Thymus (tissue), 11 donors: ENCODE measurements at regions not wholly inside any gene's neighbourhood (a gene's known extent, or its start where the extent isn't known, plus 50 kb on each side); places are given as distances from the start of the nearest gene placed in this dataset.

Experiments
- DNase-seq, 9 donors: peaks; one replicate each; pipeline ENCODE4 v3.0.0-alpha.2; 2013; ENCODE audit warnings: low spot score in 9 of 9, low read depth in 6 of 9, missing footprints in 1 of 9
- H3K27ac ChIP-seq, 2 donors: one replicate each; pipeline ENCODE4 v1.5.1; 2013; ENCODE audit warnings: control low read depth in 1 of 2, low read depth in 1 of 2, low read length in 1 of 2, mild to moderate bottlenecking in 1 of 2, moderate library complexity in 1 of 2
- H3K27me3 ChIP-seq, 2 donors: one replicate each; pipeline ENCODE4 v1.5.1; 2013; ENCODE audit warnings: low read length in 1 of 2; ENCODE audit not compliant: control insufficient read depth in 2 of 2, insufficient read depth in 1 of 2
- H3K36me3 ChIP-seq, 2 donors: one replicate each; pipeline ENCODE4 v1.5.1; 2013; ENCODE audit warnings: low read length in 1 of 2, mild to moderate bottlenecking in 1 of 2, moderate library complexity in 1 of 2; ENCODE audit not compliant: control insufficient read depth in 2 of 2, insufficient read depth in 2 of 2
- H3K4me1 ChIP-seq, 2 donors: one replicate each; pipeline ENCODE4 v1.5.1; 2013; ENCODE audit warnings: low read length in 2 of 2; ENCODE audit not compliant: control insufficient read depth in 2 of 2, insufficient read depth in 2 of 2
- H3K4me3 ChIP-seq, 2 donors: one replicate each; pipeline ENCODE4 v1.5.1; 2013; ENCODE audit warnings: low read length in 2 of 2, control low read depth in 1 of 2, mild to moderate bottlenecking in 1 of 2
- H3K9me3 ChIP-seq, 2 donors: one replicate each; pipeline ENCODE4 v1.5.1; 2013; ENCODE audit warnings: low read length in 1 of 2, mild to moderate bottlenecking in 1 of 2; ENCODE audit not compliant: control insufficient read depth in 2 of 2, insufficient read depth in 1 of 2
- WGBS: extraction: QIAGEN DNeasy Blood & Tissue Kit; methylation state at CpG from one replicate; pipeline ENCODE4 v1.1.7; 2013; 5-methylcytosine and 5-hydroxymethylcytosine counted together
- donor health status: healthy.

DNA sequence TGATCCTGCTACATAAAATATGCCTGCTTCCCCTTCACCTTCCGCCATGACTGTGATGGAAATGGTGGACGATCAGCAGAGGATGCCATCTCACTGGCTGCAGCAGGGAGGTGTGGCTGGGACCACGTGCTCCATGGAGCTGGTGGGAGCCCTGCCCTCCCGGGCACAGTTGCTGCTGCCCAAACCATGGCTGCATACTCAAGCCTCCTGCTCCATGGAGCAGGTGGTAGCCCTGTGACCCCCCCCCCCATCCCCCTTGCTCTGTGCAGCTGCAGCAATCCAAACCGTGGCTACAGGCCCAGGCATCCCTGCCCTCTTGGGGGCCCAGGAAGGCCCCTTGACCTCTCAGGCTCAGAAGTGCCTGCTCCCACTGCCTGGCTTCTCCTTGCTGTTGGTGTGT lies 597.5 kb upstream of the LMO3 start:
- WGBS = 85% methylated on average over 5 of the region's 5 CpGs
- peaks cover 3 to 17% of the 10 kb centered on the region in 2 donors for H3K9me3 ChIP-seq
- no peak overlapping the region for H3K27ac ChIP-seq
- H3K36me3 ChIP-seq = no peaks in the 10 kb centered on the region
- H3K4me3 ChIP-seq = no peak overlapping the region
- H3K4me1 ChIP-seq = no peaks in the 10 kb centered on the region
- no peak for DNase-seq
- no peaks in the 10 kb centered on the region for H3K27me3 ChIP-seq

DNA sequence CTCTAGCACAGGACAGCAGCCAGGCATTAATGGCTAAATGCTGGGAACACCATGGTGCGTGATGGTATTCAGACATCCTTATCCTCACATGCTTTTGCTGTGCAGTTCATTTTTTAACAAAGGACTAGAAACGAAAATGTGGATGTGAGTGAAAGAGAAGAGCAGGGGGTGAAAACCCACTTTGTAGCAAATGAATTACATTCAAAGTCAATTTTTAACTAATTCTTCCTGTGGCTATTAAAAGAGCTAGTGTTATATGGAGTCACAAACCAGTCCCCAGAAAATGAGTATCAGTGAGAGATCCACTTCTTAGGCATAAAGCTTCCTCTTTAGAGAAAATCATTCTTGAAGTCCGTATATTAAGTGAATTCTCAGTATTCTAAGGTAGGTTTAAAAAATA lies 592.0 kb upstream of the LMO3 start:
- Histone ChIP-seq H3K27ac (no peak overlapping the region), H3K4me1 (no peaks in the 10 kb centered on the region), H3K36me3 (no peaks in the 10 kb centered on the region), H3K4me3 (no peak overlapping the region), H3K9me3 (no peaks in the 10 kb centered on the region), H3K27me3 (no peaks in the 10 kb centered on the region)
- DNase-seq = no peak
- WGBS = 85% methylated on average over 3 of the region's 3 CpGs

DNA sequence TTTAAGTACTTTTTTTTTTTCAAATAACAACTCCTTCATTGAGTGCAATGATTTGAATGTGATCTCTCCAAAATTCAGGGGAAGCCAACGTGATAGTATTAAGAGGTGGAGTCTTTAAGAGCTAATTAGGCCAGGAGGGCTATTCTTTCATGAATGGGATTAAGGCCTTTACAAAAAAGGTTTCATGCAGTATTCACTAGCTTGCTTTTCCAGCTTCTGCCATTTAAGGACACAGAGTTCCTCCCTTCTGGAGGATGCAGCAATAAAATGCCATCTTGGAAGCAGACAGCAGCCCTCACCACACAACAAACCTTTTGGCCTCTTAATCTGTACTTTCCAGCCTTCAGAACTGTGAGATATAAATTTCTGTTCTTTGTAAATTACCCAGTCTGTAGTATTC lies 586.8 kb upstream of the LMO3 start:
- Histone ChIP-seq H3K4me1 (no peaks in the 10 kb centered on the region), H3K27ac (no peak overlapping the region), H3K36me3 (no peaks in the 10 kb centered on the region), H3K4me3 (no peak overlapping the region), H3K27me3 (no peaks in the 10 kb centered on the region), H3K9me3 (no peaks in the 10 kb centered on the region)
- DNase-seq = no peak
- WGBS = 58% methylated on average over 1 of the region's 1 CpG

DNA sequence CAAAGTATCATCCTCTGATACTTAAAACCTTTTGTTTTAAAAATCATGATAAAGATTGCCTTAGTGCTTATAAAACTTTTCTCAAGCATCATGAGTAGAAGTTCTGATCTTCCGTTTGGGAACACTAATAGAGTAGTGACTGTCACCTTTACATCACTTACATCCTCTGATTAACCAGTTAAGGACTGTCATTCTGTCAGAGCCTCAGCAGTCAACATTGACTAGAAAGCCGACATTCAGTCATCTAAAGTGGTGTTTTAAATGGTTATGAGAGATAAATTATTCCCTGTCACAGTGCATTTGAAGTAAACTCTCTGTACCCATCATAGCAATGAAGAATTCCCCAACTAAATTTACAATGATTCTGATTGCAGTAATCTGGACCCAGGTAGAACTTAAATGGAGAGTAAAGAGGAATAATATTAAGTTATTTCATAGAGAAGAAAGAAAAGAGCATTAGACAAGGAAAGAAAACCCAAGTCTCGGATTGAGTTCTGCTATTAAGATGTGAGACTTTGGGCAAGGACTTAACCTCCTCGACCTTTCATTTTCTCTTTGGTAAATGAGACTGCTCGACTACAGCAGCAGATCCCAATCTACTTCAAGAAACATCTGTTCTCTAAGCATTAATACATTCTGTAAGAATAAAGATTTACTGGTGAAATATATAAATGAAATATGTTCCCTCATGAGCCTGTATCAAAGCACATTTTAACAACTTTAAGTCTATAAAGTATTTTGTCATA lies 563.9 kb upstream of the LMO3 start:
- H3K9me3 ChIP-seq = no peaks in the 10 kb centered on the region
- no peaks in the 10 kb centered on the region for H3K36me3 ChIP-seq

DNA sequence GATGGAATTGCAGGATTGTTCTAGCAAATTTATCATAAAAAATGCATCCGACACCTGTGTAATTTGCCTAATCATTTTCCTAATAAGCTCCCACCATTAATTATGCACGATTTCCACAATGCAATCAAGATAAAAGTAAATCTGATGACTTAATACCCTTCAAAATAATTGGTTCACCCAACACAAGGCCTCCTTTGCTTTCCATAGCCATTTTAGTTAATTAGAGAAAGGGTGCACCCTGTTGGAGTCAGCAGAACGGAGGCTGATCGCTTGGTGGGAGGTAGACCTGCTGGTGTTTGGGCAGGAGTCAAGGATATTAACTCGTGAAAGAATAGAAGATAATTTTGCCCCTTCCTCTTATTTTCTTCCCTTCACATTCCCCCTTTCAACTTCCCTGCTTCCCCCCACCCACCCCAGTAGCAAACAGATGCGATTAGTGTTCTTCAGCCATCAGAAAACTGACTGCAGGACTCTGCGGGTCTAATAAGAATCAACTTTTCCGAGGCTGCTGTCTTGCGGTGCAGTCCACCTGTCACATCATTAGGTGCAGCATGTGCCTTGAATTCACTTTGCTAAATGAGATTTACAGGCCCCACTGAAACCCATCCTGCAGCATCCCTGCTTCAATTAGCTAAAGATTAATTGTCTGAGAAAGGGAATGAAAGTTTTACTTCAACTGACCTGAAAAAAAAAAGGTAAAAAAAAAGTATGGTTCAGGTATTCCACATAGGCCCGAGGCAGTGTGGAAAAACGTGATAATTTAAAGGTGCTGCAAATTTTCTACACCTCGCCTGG lies 553.7 kb upstream of the LMO3 start:
- no peak for DNase-seq
- Histone ChIP-seq H3K27me3 (no peaks in the 10 kb centered on the region), H3K4me1 (no peaks in the 10 kb centered on the region)

More for the DNA sequence above, 563.9 kb upstream of the LMO3 start:
- Histone ChIP-seq H3K27ac (no peak overlapping the region), H3K4me3 (no peak overlapping the region), H3K27me3 (no peaks in the 10 kb centered on the region), H3K4me1 (no peaks in the 10 kb centered on the region)
- DNase-seq = no peak
- 81% methylated on average over 5 of the region's 5 CpGs for WGBS

DNA sequence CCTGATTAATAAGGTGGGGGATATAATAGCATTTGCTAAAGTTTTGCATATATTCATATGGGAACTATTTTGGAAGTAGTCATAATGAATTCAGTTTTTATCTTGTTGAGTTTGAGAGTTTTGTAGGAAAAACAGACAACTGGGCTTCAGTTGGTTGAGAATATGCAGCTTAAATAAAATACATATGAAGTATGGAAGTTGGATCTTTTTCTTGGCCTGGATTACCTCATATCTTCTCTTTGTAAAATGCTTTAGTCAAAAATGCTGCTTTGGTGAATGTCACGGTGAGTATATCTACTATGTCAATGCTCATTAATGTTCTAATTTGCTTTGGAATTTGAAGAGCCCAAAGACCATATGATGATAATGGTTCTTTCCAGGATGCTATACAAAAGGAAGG lies 552.2 kb upstream of the LMO3 start:
- DNase-seq = no peak
- no peaks in the 10 kb centered on the region for H3K36me3 ChIP-seq
- H3K27me3 ChIP-seq = no peaks in the 10 kb centered on the region
- H3K9me3 ChIP-seq = no peaks in the 10 kb centered on the region
- no peak overlapping the region for H3K27ac ChIP-seq
- WGBS = 98% methylated on average over 1 of the region's 1 CpG
- H3K4me3 ChIP-seq = no peak overlapping the region
- H3K4me1 ChIP-seq = no peaks in the 10 kb centered on the region

More for the DNA sequence above, 553.7 kb upstream of the LMO3 start:
- Histone ChIP-seq H3K4me3 (no peak overlapping the region), H3K36me3 (no peaks in the 10 kb centered on the region), H3K27ac (no peak overlapping the region), H3K9me3 (no peaks in the 10 kb centered on the region)
- WGBS = 88% methylated on average over 12 of the region's 12 CpGs

DNA sequence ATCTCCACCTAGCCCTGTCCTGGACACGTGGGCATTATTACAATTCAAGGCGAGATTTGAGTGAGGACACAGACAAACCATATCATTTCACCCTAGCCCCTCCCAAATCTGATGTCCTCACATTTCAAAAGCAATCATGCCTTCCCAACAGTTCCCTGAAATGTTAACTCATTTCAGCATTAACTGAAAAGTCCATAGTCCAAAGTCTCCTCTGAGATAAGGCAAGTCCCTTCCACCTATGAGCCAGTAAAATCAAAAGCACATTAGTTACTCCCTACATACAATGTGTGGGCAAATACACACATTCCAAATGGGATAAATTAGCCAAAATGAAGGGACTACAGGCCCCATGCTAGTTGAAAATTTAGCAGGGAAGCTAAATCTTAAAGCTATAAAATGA lies 546.0 kb upstream of the LMO3 start:
- Histone ChIP-seq H3K27me3 (no peaks in the 10 kb centered on the region), H3K36me3 (no peaks in the 10 kb centered on the region), H3K9me3 (peaks cover 0 to 12% of the 10 kb centered on the region in 2 donors), H3K4me3 (no peak overlapping the region), H3K4me1 (no peaks in the 10 kb centered on the region), H3K27ac (no peak overlapping the region)
- DNase-seq = no peak
- 93% methylated on average over 2 of the region's 2 CpGs for WGBS

DNA sequence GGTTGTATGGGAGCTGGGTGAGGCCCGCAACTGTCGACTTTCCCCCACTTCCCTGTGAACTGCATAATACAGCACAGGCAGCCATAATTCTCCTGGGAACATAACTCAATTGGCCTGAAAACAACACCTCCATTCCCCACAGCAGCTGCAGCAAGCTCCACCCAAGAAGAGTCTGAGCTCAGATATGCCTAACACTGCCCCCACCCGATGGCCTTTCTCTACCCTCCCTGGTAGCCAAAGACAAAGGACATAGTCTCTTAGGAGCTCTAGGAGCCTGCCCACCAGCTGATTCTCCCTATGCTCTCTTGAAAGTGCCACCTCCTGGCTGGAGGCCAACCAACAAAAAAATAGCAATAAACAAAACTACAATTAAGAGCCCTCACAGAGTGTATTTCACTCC lies 542.7 kb upstream of the LMO3 start:
- no peaks in the 10 kb centered on the region for H3K27me3 ChIP-seq
- peaks cover 0 to 16% of the 10 kb centered on the region in 2 donors for H3K9me3 ChIP-seq
- no peak overlapping the region for H3K27ac ChIP-seq
- H3K4me1 ChIP-seq = no peaks in the 10 kb centered on the region
- no peaks in the 10 kb centered on the region for H3K36me3 ChIP-seq
- 94% methylated on average over 3 of the region's 3 CpGs for WGBS
- DNase-seq = no peak
- H3K4me3 ChIP-seq = no peak overlapping the region

DNA sequence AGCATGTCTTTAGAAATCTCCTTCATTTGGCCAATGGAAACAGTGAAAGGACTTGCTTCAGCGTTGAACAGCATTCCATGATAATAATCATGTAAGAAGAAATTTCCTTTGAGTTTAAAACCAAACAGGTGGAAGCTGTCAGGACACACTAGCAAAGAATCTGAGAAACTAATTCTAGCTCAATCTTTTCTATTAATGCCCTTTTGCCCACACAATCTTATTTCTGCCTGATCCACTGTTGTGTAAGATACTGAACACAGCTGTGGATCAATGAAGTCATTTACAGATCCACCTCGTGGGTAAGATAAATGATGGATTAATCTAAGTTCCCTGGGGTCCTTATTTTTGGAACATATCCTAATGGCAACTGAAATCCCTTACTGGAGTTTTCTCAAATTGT lies 536.9 kb upstream of the LMO3 start:
- H3K4me3 ChIP-seq = no peak overlapping the region
- WGBS = 79% methylated on average over 2 of the region's 2 CpGs
- no peak for DNase-seq

More for the DNA sequence above, 536.9 kb upstream of the LMO3 start:
- Histone ChIP-seq H3K9me3 (peaks cover 0 to 3% of the 10 kb centered on the region in 2 donors), H3K27me3 (no peaks in the 10 kb centered on the region), H3K27ac (no peak overlapping the region), H3K36me3 (no peaks in the 10 kb centered on the region), H3K4me1 (no peaks in the 10 kb centered on the region)
